Keratinocyte (primary cell): ENCODE measurements at regions not wholly inside any gene's neighbourhood (a gene's known extent, or its start where the extent isn't known, plus 50 kb on each side); places are given as distances from the start of the nearest gene placed in this dataset.

Source experiments
- DNase-seq: peaks from one replicate; pipeline ENCODE4 v3.0.0-alpha.2; 2011; ENCODE audit warnings: low read depth, missing footprints, low spot score
- FAIRE-seq: peaks from 2 replicates; lab custom pipeline; 2011; peaks lifted over from hg19 to GRCh38; lab: Jason Lieb, UNC
- H2AFZ ChIP-seq: 2 replicates; pipeline ENCODE4 v1.6.0; 2012; ENCODE audit warnings: low read length, control low read depth, inconsistent platforms; ENCODE audit not compliant: control insufficient read depth
- H3K27ac ChIP-seq: 2 replicates; pipeline ENCODE4 v1.5.1; 2011; ENCODE audit warnings: low read length; ENCODE audit not compliant: control insufficient read depth, insufficient read depth
- H3K27me3 ChIP-seq: 3 replicates; pipeline ENCODE4 v1.6.0; 2011; ENCODE audit warnings: low read length; ENCODE audit not compliant: control insufficient read depth, insufficient read depth; ENCODE audit errors: extremely low read depth
- H3K36me3 ChIP-seq, 2 experiments: 2 replicates in 1 of 2; 3 replicates in 1 of 2; pipeline ENCODE4 v1.5.1; 2011; ENCODE audit warnings: low read length in 2 of 2, mild to moderate bottlenecking in 1 of 2; ENCODE audit not compliant: control insufficient read depth in 2 of 2, insufficient read depth in 2 of 2; ENCODE audit errors: extremely low read depth in 1 of 2
- H3K4me1 ChIP-seq: 3 replicates; pipeline ENCODE4 v1.5.1; 2011; ENCODE audit warnings: low read length; ENCODE audit not compliant: control insufficient read depth, insufficient read depth; ENCODE audit errors: extremely low read depth
- H3K4me2 ChIP-seq: 3 replicates; pipeline ENCODE4 v1.6.0; 2011; ENCODE audit warnings: low read depth, low read length; ENCODE audit not compliant: control insufficient read depth, insufficient read depth; ENCODE audit errors: extremely low read depth
- H3K4me3 ChIP-seq, 3 experiments: fragments of 200-600 bp in 1 of 3; sonication (generic) in 1 of 3; 2 replicates in 2 of 3; 3 replicates in 1 of 3; pipeline ENCODE4 v1.5.1; 2011 to 2016; ENCODE audit warnings: low read length in 3 of 3, mild to moderate bottlenecking in 3 of 3, control low read depth in 2 of 3, inconsistent platforms in 1 of 3, low read depth in 1 of 3, mixed read lengths in 1 of 3, mixed run types in 1 of 3, moderate library complexity in 1 of 3; ENCODE audit not compliant: control insufficient read depth in 2 of 3, insufficient read depth in 2 of 3; ENCODE audit errors: extremely low read depth in 1 of 3
- H3K79me2 ChIP-seq: 2 replicates; pipeline ENCODE4 v1.6.0; 2012; ENCODE audit warnings: low read length; ENCODE audit not compliant: control insufficient read depth, insufficient read depth
- H3K9ac ChIP-seq: 3 replicates; pipeline ENCODE4 v1.6.0; 2011; ENCODE audit warnings: low read length; ENCODE audit not compliant: control insufficient read depth, insufficient read depth; ENCODE audit errors: extremely low read depth
- H3K9me1 ChIP-seq: 3 replicates; pipeline ENCODE4 v1.6.0; 2011; ENCODE audit warnings: low read length; ENCODE audit not compliant: control insufficient read depth, insufficient read depth; ENCODE audit errors: extremely low read depth
- H3K9me3 ChIP-seq: 2 replicates; pipeline ENCODE4 v1.5.1; 2012; ENCODE audit warnings: low read depth, low read length; ENCODE audit not compliant: control insufficient read depth
- H4K20me1 ChIP-seq: 3 replicates; pipeline ENCODE4 v1.6.0; 2011; ENCODE audit warnings: low read length; ENCODE audit not compliant: control insufficient read depth, insufficient read depth; ENCODE audit errors: extremely low read depth
- EZH2 ChIP-seq: IDR thresholded peaks from one replicate; pipeline ENCODE4 v1.6.1; 2012; ENCODE audit warnings: inconsistent platforms, mild to moderate bottlenecking, low read length, moderate library complexity
- dilution Hi-C: fragments of 300-500 bp; cut with MboI; formaldehyde crosslinking; loops from one replicate; pipeline ENCODE4 v1.7.0; 2020; ENCODE audit warnings: low sequenced_read_pairs; ENCODE audit not compliant: extremely low pct_ligation_motif_present
- TF ChIP-seq, protein P1 (sequence below), 3 experiments: IDR thresholded peaks in 1 of 3; conservative IDR thresholded peaks in 1 of 3; optimal IDR thresholded peaks in 1 of 3; 2 replicates in 2 of 3; 3 replicates in 1 of 3; pipeline versions ENCODE3 to v1.5.1; 2011; ENCODE audit warnings: low read length in 3 of 3, mild to moderate bottlenecking in 3 of 3, moderate library complexity in 2 of 3, control low read depth in 1 of 3, inconsistent platforms in 1 of 3; ENCODE audit not compliant: insufficient read depth in 2 of 3; ENCODE audit errors: extremely low read depth in 1 of 3

DNA sequence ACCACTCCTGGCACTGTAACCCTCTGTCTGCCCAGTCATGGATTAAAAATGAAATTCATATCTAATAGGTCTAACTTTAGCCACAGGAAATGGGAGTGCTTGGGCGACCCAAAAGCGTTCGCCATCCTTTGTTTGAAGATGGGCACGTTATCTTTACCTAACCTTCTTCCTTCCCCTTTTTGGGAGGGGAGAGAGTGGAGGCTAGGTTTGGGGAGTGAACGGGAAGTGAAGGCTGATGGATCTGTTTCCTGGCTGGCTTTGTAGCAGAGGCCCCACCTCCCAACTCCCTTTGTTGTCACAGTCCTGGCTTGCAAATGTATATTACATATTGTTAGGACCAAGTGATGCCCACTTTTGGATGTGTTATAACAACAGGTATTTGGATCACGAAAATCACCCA, 98.1 kb upstream of the ARHGEF3 start:
- Histone ChIP-seq H3K9me1 (no peaks in the 10 kb centered on the region), H3K79me2 (no peaks in the 10 kb centered on the region), H3K27ac (no peak overlapping the region), H3K4me3 (no peak overlapping the region), H3K36me3 (no peaks in the 10 kb centered on the region), H2AFZ (no peak overlapping the region), H3K4me2 (no peak overlapping the region), H3K9me3 (no peaks in the 10 kb centered on the region), H3K27me3 (no peaks in the 10 kb centered on the region), H3K9ac (no peak overlapping the region), H4K20me1 (no peaks in the 10 kb centered on the region), H3K4me1 (no peaks in the 10 kb centered on the region)
- DNase-seq (no peak), FAIRE-seq (no peak)
- dilution Hi-C loops = no loop called here
- no peak for TF ChIP-seq EZH2
- TF ChIP-seq, protein P1, sequence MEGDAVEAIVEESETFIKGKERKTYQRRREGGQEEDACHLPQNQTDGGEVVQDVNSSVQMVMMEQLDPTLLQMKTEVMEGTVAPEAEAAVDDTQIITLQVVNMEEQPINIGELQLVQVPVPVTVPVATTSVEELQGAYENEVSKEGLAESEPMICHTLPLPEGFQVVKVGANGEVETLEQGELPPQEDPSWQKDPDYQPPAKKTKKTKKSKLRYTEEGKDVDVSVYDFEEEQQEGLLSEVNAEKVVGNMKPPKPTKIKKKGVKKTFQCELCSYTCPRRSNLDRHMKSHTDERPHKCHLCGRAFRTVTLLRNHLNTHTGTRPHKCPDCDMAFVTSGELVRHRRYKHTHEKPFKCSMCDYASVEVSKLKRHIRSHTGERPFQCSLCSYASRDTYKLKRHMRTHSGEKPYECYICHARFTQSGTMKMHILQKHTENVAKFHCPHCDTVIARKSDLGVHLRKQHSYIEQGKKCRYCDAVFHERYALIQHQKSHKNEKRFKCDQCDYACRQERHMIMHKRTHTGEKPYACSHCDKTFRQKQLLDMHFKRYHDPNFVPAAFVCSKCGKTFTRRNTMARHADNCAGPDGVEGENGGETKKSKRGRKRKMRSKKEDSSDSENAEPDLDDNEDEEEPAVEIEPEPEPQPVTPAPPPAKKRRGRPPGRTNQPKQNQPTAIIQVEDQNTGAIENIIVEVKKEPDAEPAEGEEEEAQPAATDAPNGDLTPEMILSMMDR (optimal IDR thresholded peaks at IDR 0.05 in 1 of 3, IDR thresholded peaks at IDR 0.05 in 1 of 3, conservative IDR thresholded peaks at IDR 0.05 in 1 of 3; ENCODE audit: extremely low read depth in 1 of 3, insufficient read depth in 2 of 3, low read length in 3 of 3) = no peak

DNA sequence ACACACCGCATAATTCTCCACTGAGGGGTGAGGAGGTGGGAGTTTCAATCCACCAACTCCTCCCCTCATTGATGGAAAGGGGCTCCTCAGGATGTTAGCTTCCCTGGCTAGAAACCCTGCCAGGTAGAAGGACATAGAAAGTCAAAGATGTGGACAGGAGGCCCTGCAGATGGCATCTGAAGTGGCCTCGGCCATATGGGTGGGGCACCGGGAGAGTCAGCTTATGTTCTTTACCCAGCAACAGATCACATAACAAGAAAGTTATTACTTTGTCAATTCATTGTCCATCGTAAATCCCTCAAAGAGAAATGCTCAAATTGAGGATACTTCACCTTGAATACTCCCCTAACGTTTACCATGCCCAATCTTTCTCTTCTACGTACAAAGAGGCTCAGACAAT, 97.3 kb upstream of the ARHGEF3 start:
- Histone ChIP-seq H3K4me3 (no peak overlapping the region), H3K9me1 (no peaks in the 10 kb centered on the region), H3K36me3 (no peaks in the 10 kb centered on the region), H3K27ac (no peak overlapping the region), H3K27me3 (no peaks in the 10 kb centered on the region), H3K9me3 (no peaks in the 10 kb centered on the region), H3K9ac (no peak overlapping the region), H2AFZ (no peak overlapping the region), H3K4me1 (no peaks in the 10 kb centered on the region), H3K4me2 (no peak overlapping the region), H3K79me2 (no peaks in the 10 kb centered on the region), H4K20me1 (no peaks in the 10 kb centered on the region)
- dilution Hi-C loops = no loop called here
- no peak for DNase-seq
- TF ChIP-seq, protein P1 (optimal IDR thresholded peaks at IDR 0.05 in 1 of 3, IDR thresholded peaks at IDR 0.05 in 1 of 3, conservative IDR thresholded peaks at IDR 0.05 in 1 of 3; ENCODE audit: extremely low read depth in 1 of 3, insufficient read depth in 2 of 3, low read length in 3 of 3) = no peak
- TF ChIP-seq EZH2 = no peak
- FAIRE-seq = no peak
